ENCODE measurements at regions not wholly inside any gene's neighbourhood (a gene's known extent, or its start where the extent isn't known, plus 50 kb on each side); places are given as distances from the start of the nearest gene placed in this dataset.
"Not testable (repeated sequence)": the region's sequence is repeated elsewhere in the genome, so short reads cannot be mapped to it uniquely, and the experiment has no call there.

DNA sequence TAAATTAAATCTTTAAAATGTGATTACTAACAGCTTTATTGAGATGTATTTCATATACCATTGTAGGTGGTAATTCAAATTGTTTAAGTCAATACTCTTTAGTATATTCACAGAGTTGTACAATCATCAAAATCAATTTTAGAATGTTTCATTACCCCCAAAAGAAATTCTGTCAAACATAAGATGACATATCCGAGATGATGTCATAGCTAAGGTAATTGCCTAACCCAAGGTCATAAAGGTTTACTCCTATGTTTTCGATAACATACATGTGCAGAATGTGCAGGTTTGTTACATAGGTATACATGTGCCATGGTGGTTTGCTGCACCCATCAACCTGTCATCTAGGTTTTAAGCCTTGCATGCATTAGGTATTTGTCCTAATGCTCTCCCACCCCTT, 1392.0 kb upstream of the GOT2 start:
- TF ChIP-seq POLR2A, EP300, POLR2AphosphoS5 (IDR thresholded peaks at IDR 0.05): not testable (repeated sequence)
- TF ChIP-seq, protein P1, sequence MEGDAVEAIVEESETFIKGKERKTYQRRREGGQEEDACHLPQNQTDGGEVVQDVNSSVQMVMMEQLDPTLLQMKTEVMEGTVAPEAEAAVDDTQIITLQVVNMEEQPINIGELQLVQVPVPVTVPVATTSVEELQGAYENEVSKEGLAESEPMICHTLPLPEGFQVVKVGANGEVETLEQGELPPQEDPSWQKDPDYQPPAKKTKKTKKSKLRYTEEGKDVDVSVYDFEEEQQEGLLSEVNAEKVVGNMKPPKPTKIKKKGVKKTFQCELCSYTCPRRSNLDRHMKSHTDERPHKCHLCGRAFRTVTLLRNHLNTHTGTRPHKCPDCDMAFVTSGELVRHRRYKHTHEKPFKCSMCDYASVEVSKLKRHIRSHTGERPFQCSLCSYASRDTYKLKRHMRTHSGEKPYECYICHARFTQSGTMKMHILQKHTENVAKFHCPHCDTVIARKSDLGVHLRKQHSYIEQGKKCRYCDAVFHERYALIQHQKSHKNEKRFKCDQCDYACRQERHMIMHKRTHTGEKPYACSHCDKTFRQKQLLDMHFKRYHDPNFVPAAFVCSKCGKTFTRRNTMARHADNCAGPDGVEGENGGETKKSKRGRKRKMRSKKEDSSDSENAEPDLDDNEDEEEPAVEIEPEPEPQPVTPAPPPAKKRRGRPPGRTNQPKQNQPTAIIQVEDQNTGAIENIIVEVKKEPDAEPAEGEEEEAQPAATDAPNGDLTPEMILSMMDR (IDR thresholded peaks at IDR 0.05) = not testable (repeated sequence)
